Heart left ventricle (tissue), 16 donors: ENCODE measurements at regions not wholly inside any gene's neighbourhood (a gene's known extent, or its start where the extent isn't known, plus 50 kb on each side); places are given as distances from the start of the nearest gene placed in this dataset.

ENCODE experiments used
- ATAC-seq, 4 donors: fragments of 200-7000 bp; cut with Tn5 transposase; one replicate each; pipeline ENCODE4 v1.9.1; 2020 to 2022; ENCODE audit warnings: moderate library complexity in 4 of 4, mild to moderate bottlenecking in 3 of 4, moderate number of reproducible peaks in 1 of 4
- DNase-seq, 5 donors: peaks; one replicate each; pipeline ENCODE4 v3.0.0-alpha.2; 2020
- H3K27ac ChIP-seq, 12 donors: fragments of 200-600 bp; sonication (generic) in 4 of 12; one replicate each; pipeline versions ENCODE4 v1.5.0 to v1.8.0; 2016 to 2022; ENCODE audit warnings: mild to moderate bottlenecking in 2 of 12
- H3K27me3 ChIP-seq, 9 donors: fragments of 200-600 bp; sonication (generic) in 2 of 9; one replicate each; pipeline versions ENCODE4 v1.5.1 to v1.8.0; 2016 to 2022; ENCODE audit warnings: mild to moderate bottlenecking in 3 of 9
- H3K36me3 ChIP-seq, 9 donors: fragments of 200-600 bp; sonication (generic) in 2 of 9; one replicate each; pipeline versions ENCODE4 v1.5.0 to v1.8.0; 2018 to 2022; ENCODE audit warnings: mild to moderate bottlenecking in 2 of 9
- H3K4me1 ChIP-seq, 12 donors: fragments of 200-600 bp; sonication (generic) in 4 of 12; one replicate each; pipeline versions ENCODE4 v1.5.0 to v1.8.0; 2016 to 2022; ENCODE audit warnings: mild to moderate bottlenecking in 3 of 12
- H3K4me3 ChIP-seq, 12 donors: fragments of 200-600 bp; sonication (generic) in 4 of 12; one replicate each; pipeline versions ENCODE4 v1.5.0 to v1.8.0; 2017 to 2022; ENCODE audit warnings: mild to moderate bottlenecking in 9 of 12, moderate library complexity in 4 of 12
- H3K9me3 ChIP-seq, 12 donors: fragments of 200-600 bp; sonication (generic) in 4 of 12; one replicate each; pipeline versions ENCODE4 v1.5.0 to v1.8.0; 2016 to 2022; ENCODE audit warnings: mild to moderate bottlenecking in 1 of 12
- CTCF ChIP-seq, 12 donors: fragments of 200-600 bp; sonication (generic) in 4 of 12; IDR thresholded peaks; one replicate each; pipeline versions ENCODE4 v1.5.0 to v1.8.0; 2018 to 2022; ENCODE audit warnings: antibody characterized with exemption in 12 of 12, mild to moderate bottlenecking in 5 of 12
- POLR2A ChIP-seq, 2 donors: fragments of 450-650 bp; IDR thresholded peaks; one replicate each; pipeline ENCODE4 v1.6.1; 2017; ENCODE audit warnings: antibody characterized with exemption in 2 of 2, mild to moderate bottlenecking in 2 of 2, moderate library complexity in 2 of 2
- WGBS, 4 donors: extraction: QIAGEN DNeasy Blood & Tissue Kit in 2 of 4; methylation state at CpG; one replicate each; pipeline versions ENCODE4 v1.1.5 to v1.1.7; 2013 to 2018; 5-methylcytosine and 5-hydroxymethylcytosine counted together
- intact Hi-C, 10 donors: fragments of 100-400 bp; cut with DNase I; formaldehyde crosslinking; loops; one replicate each; pipeline versions ENCODE4 v1.11.1 to v1.14.2; 2022
- donor health status: ischemic (EF 13 %, LVEDD 7.1; RV severe dilation, severe dysfunction).
- donor health status: healthy with polysubstance abuse.
- donor health status: DM: no; HTN: yes; CAD: no.
- donor health status: DM: no; HTN: no; CAD: no.
- donor health status: ischemic (EF 25% LVEDD 6.9; RV normal size, moderate dysfunction).
- donor health status: ischemic (EF 25% LVEDD 5.7; RV mildly dilated, moderate dysfunction).
- donor health status: healthy.
- donor health status: DM: yes; HTN: yes; CAD: no.
- donor health status: ischemic (EF 35%, LVEDD 5.7; RV mildly dilated, moderate dysfunction).
- donor health status: nonischemic (EF 11% LVEDD 7.7; RV severe dilation, severe dysfunction).
- donor health status: DM: yes; HTN: yes; CAD: no.
- donor health status: PGD.
- donor health status: ischemic (EF 29% LVEDD 5.4; RV normal size, mild dysfunction).
- donor health status: nonischemic (EF 23%, LVEDD 6.1; RV moderate dilation, normal function).

- WGBS, 4 donors, result 91 to 95% (median 94%) methylated on average over 1 of the region's 1 CpG
- intact Hi-C loops, result no loop called here
- DNase-seq (no peak), ATAC-seq (no peak)
- H3K27me3 ChIP-seq, result no peaks in the 10 kb centered on the region
- H3K9me3 ChIP-seq, result peaks cover 0 to 15% (median 1%) of the 10 kb centered on the region in 12 donors
- no peaks in the 10 kb centered on the region for H3K36me3 ChIP-seq
- no peak overlapping the region for H3K4me3 ChIP-seq
- no peaks in the 10 kb centered on the region for H3K4me1 ChIP-seq
- no peak overlapping the region for H3K27ac ChIP-seq
- TF ChIP-seq CTCF (IDR thresholded peaks at IDR 0.05) (no peak), POLR2A (IDR thresholded peaks at IDR 0.05) (no peak)
Measured at GRCh38 chr5:89047571-89047970, 164.6 kb upstream of the MEF2C start.

GRCh38 chr5:89045216-89045615 lies 162.2 kb upstream of the MEF2C start:
- Histone ChIP-seq H3K27me3 (no peaks in the 10 kb centered on the region), H3K27ac (no peak overlapping the region), H3K4me3 (no peak overlapping the region), H3K4me1 (peaks cover 0 to 16% (median 7%) of the 10 kb centered on the region in 12 donors), H3K9me3 (peaks cover 0 to 10% (median 0%) of the 10 kb centered on the region in 12 donors), H3K36me3 (no peaks in the 10 kb centered on the region)
- ATAC-seq (no peak), DNase-seq (no peak)
- 90 to 96% (median 94%) methylated on average over 3 of the region's 3 CpGs for WGBS, 4 donors
- TF ChIP-seq POLR2A (IDR thresholded peaks at IDR 0.05), result no peak
- TF ChIP-seq CTCF (IDR thresholded peaks at IDR 0.05), result no peak
- intact Hi-C loops, result no loop called here

GRCh38 chr5:89044674-89045200 lies 161.8 kb upstream of the MEF2C start:
- ATAC-seq, result no peak
- intact Hi-C loops, result no loop called here

GRCh38 chr5:89043676-89044075 lies 160.7 kb upstream of the MEF2C start:
- TF ChIP-seq POLR2A (IDR thresholded peaks at IDR 0.05) (no peak), CTCF (IDR thresholded peaks at IDR 0.05) (no peak)
- Histone ChIP-seq H3K27ac (no peak overlapping the region), H3K9me3 (no peaks in the 10 kb centered on the region), H3K27me3 (no peaks in the 10 kb centered on the region), H3K4me1 (peaks cover 0 to 16% (median 7%) of the 10 kb centered on the region in 12 donors), H3K4me3 (no peak overlapping the region), H3K36me3 (no peaks in the 10 kb centered on the region)
- no peak for DNase-seq
- 26 to 35% (median 28%) methylated on average over 1 of the region's 1 CpG for WGBS, 4 donors
- intact Hi-C loops, result no loop called here
- no peak for ATAC-seq

More at GRCh38 chr5:89044674-89045200, 161.8 kb upstream of the MEF2C start:
- no peak overlapping the region for H3K27ac ChIP-seq
- peaks cover 0 to 16% (median 7%) of the 10 kb centered on the region in 12 donors for H3K4me1 ChIP-seq
- no peaks in the 10 kb centered on the region for H3K27me3 ChIP-seq
- no peak overlapping the region for H3K4me3 ChIP-seq
- H3K36me3 ChIP-seq, result no peaks in the 10 kb centered on the region
- TF ChIP-seq POLR2A (IDR thresholded peaks at IDR 0.05) (no peak), CTCF (IDR thresholded peaks at IDR 0.05) (no peak)
- WGBS, 4 donors, result 93 to 97% (median 95%) methylated on average over 5 of the region's 5 CpGs
- DNase-seq, result no peak
- H3K9me3 ChIP-seq, result peaks cover 0 to 5% (median 0%) of the 10 kb centered on the region in 12 donors
